Panc1 (cell line): ENCODE measurements at regions not wholly inside any gene's neighbourhood (a gene's known extent, or its start where the extent isn't known, plus 50 kb on each side); places are given as distances from the start of the nearest gene placed in this dataset.

Experiments used
- ATAC-seq: fragments of 200-7000 bp; cut with Tn5 transposase; 2 replicates; pipeline ENCODE4 v1.9.1; 2020; ENCODE audit warnings: mild to moderate bottlenecking, moderate library complexity
- BruUV-seq: library from RNA; stranded (reverse); fragments of 400-500 nt; replicated peaks from 2 replicates; lab custom pipeline; 2021; lab: Mats Ljungman, UMichigan
- CTCF ChIA-PET: fragments of 300-600 bp; sonication (Branson Sonifier 250); formaldehyde crosslinking; loops from one replicate; lab custom pipeline; 2022; ENCODE audit warnings: antibody characterized with exemption; lab: Charles Lee
- POLR2A ChIA-PET: fragments of 300-600 bp; sonication (Branson Sonifier 250); formaldehyde crosslinking; loops from one replicate; lab custom pipeline; 2022; ENCODE audit warnings: antibody characterized with exemption; lab: Charles Lee
- DNase-seq: peaks from one replicate; pipeline ENCODE4 v3.0.0-alpha.2; 2010; ENCODE audit warnings: low read depth, low spot score
- H3K27ac ChIP-seq: 2 replicates; pipeline ENCODE4 v1.5.1; 2011; ENCODE audit warnings: mild to moderate bottlenecking, low read length, inconsistent platforms
- H3K27me3 ChIP-seq: fragments of 200-500 bp; sonication (Bioruptor generic); 2 replicates; pipeline ENCODE4 v1.6.0; 2014; ENCODE audit warnings: low read length, inconsistent platforms; ENCODE audit not compliant: control insufficient read depth, insufficient read depth
- H3K36me3 ChIP-seq: fragments of 200-500 bp; sonication (Bioruptor generic); 2 replicates; pipeline ENCODE4 v1.5.1; 2014; ENCODE audit warnings: inconsistent platforms, mild to moderate bottlenecking, low read length, moderate library complexity; ENCODE audit not compliant: control insufficient read depth, insufficient read depth
- H3K4me1 ChIP-seq: 2 replicates; pipeline ENCODE4 v1.5.1; 2011; ENCODE audit warnings: inconsistent platforms, mild to moderate bottlenecking, low read length, moderate library complexity; ENCODE audit not compliant: control insufficient read depth, insufficient read depth
- H3K4me3 ChIP-seq, 2 experiments: 2 replicates each; pipeline ENCODE4 v1.5.1; 2011 to 2012; ENCODE audit warnings: low read depth in 2 of 2, low read length in 2 of 2, mild to moderate bottlenecking in 2 of 2, inconsistent platforms in 1 of 2, moderate library complexity in 1 of 2
- H3K9me3 ChIP-seq: fragments of 200-500 bp; sonication (Bioruptor generic); 2 replicates; pipeline ENCODE4 v1.5.1; 2014; ENCODE audit warnings: low read depth, mild to moderate bottlenecking, inconsistent platforms, low read length, moderate library complexity; ENCODE audit not compliant: control insufficient read depth, insufficient read depth
- CTCF ChIP-seq: fragments of 450-650 bp; IDR thresholded peaks from 2 replicates; pipeline ENCODE4 v1.5.1; 2017; ENCODE audit warnings: mild to moderate bottlenecking
- POLR2AphosphoS5 ChIP-seq: IDR thresholded peaks from 2 replicates; pipeline ENCODE4 v1.6.1; 2012; ENCODE audit warnings: mild to moderate bottlenecking, low read depth, low read length, moderate library complexity
- SIN3A ChIP-seq: IDR thresholded peaks from 2 replicates; pipeline ENCODE4 v1.6.1; 2012; ENCODE audit warnings: low read depth, mild to moderate bottlenecking, low read length, moderate library complexity, borderline replicate concordance; ENCODE audit not compliant: insufficient read depth
- TCF7L2 ChIP-seq: IDR thresholded peaks from 2 replicates; pipeline ENCODE4 v1.6.1; 2011; ENCODE audit warnings: mild to moderate bottlenecking, low read depth, low read length, inconsistent platforms
- in situ Hi-C: cut with HindIII; loops from 2 replicates; pipeline ENCODE4 v1.10.0; 2016; ENCODE audit warnings: low sequenced_read_pairs, low pct_unique_long_range_greater_than_20kb
- intact Hi-C: fragments of 100-400 bp; cut with micrococcal nuclease; formaldehyde crosslinking; loops from one replicate; pipeline ENCODE4 v1.10.0; 2022; ENCODE audit not compliant: unreplicated experiment
- TF ChIP-seq, protein P1 (sequence below), 2 experiments: IDR thresholded peaks; 2 replicates each; pipeline ENCODE4 v1.6.1; 2011 to 2012; ENCODE audit warnings: low read depth in 2 of 2, control low read depth in 1 of 2, low read length in 1 of 2, mild to moderate bottlenecking in 1 of 2, moderate library complexity in 1 of 2; ENCODE audit not compliant: insufficient read depth in 1 of 2

DNA sequence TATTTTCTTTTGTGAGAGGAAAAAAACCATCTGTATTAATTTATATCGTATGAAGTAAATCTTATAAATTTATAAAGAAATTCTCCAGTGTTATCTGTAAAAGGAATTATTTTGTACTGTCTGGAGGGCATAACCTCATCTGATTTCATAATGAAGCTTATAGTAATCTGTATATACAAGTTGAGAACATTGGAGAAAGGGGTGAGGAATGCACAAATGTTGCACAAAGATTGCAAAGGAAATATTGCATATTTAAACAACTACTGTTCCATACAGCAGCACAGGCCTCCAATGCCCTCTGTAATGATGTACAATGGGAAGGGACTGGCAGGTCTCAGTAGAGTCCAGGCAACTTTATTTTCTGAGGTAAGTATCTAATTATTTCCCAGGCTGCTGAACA lies 50.8 kb upstream of the KCNJ16 start:
- no peak for ATAC-seq

More for the DNA sequence above, 50.8 kb upstream of the KCNJ16 start:
- no peaks in the 10 kb centered on the region for H3K9me3 ChIP-seq
- CTCF ChIA-PET = no interaction called here
- no peak for DNase-seq
- TF ChIP-seq, protein P1, sequence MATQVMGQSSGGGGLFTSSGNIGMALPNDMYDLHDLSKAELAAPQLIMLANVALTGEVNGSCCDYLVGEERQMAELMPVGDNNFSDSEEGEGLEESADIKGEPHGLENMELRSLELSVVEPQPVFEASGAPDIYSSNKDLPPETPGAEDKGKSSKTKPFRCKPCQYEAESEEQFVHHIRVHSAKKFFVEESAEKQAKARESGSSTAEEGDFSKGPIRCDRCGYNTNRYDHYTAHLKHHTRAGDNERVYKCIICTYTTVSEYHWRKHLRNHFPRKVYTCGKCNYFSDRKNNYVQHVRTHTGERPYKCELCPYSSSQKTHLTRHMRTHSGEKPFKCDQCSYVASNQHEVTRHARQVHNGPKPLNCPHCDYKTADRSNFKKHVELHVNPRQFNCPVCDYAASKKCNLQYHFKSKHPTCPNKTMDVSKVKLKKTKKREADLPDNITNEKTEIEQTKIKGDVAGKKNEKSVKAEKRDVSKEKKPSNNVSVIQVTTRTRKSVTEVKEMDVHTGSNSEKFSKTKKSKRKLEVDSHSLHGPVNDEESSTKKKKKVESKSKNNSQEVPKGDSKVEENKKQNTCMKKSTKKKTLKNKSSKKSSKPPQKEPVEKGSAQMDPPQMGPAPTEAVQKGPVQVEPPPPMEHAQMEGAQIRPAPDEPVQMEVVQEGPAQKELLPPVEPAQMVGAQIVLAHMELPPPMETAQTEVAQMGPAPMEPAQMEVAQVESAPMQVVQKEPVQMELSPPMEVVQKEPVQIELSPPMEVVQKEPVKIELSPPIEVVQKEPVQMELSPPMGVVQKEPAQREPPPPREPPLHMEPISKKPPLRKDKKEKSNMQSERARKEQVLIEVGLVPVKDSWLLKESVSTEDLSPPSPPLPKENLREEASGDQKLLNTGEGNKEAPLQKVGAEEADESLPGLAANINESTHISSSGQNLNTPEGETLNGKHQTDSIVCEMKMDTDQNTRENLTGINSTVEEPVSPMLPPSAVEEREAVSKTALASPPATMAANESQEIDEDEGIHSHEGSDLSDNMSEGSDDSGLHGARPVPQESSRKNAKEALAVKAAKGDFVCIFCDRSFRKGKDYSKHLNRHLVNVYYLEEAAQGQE (IDR thresholded peaks at IDR 0.05; ENCODE audit: insufficient read depth in 1 of 2, low read depth in 2 of 2, low read length in 1 of 2) = no peak
- TF ChIP-seq SIN3A (no peak), TCF7L2 (no peak), POLR2AphosphoS5 (no peak), CTCF (no peak)
- H3K27ac ChIP-seq = no peak overlapping the region
- no TSS peak for BruUV-seq
- H3K4me3 ChIP-seq = no peak overlapping the region
- no peaks in the 10 kb centered on the region for H3K27me3 ChIP-seq
- H3K4me1 ChIP-seq = no peaks in the 10 kb centered on the region
- H3K36me3 ChIP-seq = no peaks in the 10 kb centered on the region
- POLR2A ChIA-PET = no interaction called here
- in situ Hi-C loops (no loop called here), intact Hi-C loops (no loop called here)
